ENCODE measurements at regions not wholly inside any gene's neighbourhood (a gene's known extent, or its start where the extent isn't known, plus 50 kb on each side); places are given as distances from the start of the nearest gene placed in this dataset.
A peak's percentile ranks its signal among the peaks of the same experiment; 100 is the strongest.

DNA sequence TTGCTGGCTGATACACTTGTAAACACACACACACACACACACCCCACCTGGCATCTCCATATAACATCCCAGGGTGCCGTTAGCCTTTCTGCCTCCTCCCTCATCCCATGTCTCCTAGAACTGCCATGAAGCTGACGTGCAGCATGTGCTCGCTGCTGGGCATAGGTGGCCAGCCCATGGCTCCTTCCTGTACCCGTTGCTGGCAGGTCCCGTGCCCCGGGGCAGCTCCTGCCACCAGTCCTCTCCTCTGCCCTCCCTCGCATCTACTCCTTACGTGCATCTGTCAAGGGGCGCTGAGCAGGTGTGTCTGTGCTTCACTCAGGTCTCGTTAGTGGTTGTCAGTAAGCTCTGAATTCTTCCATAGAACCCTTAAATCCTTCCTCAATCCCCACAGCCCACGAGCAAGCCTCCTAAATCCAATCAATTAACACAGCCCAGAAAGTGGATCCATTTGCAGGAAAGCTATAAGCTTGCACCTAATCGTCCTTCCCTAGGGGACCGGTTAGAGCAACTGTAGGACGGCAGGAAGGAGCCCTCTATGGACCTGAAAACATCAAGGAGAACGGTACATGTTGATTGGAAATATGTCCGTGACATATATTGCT lies 218.1 kb upstream of the FOXF1 start:
- no peak for DNase-seq (ENCODE audit: low spot score)

- DNase-seq (ENCODE audit: low spot score) = no peak
Measured at GRCh38 chr16:86292942-86293341, 217.4 kb upstream of the FOXF1 start.

- DNase-seq (ENCODE audit: low spot score) = no peak
Measured at GRCh38 chr16:86293906-86294305, 216.4 kb upstream of the FOXF1 start.

DNA sequence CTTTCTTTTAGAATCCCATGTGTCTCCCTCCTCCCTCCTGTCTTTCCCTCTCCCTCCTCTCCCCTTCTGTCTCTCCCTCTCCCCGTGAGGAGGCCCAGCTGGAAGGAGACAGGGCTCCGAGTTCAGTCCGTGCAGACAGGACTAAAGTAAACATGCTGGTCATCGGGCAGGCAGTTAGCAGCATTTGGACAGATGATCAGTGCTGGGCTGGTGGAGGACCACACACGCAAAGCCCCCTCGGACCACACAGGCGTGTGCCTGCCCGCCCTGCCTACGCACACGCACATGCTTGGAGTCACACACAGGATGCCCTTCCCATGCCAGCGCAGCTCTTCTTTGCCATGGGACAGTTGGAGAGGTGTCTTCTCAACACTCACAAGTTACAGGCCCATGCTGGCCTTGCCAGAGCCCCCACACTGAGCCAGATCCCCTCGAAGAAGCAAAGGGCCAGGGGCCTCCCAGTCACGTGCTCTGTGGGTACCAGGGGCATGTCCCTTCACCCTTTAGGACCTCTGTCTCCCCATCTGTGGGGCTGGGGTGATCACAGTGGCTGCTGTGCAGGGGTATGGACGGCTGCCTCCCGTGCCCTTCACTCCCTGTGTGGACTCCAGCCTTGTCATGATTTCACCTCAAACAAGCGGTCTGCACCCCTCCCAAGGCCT lies 215.7 kb upstream of the FOXF1 start:
- DNase-seq (ENCODE audit: low spot score) = no peak

GRCh38 chr16:86296256-86296655 lies 214.1 kb upstream of the FOXF1 start:
- no peak for DNase-seq (ENCODE audit: low spot score)

GRCh38 chr16:86297391-86297790 lies 212.9 kb upstream of the FOXF1 start:
- no peak for DNase-seq (ENCODE audit: low spot score)

DNA sequence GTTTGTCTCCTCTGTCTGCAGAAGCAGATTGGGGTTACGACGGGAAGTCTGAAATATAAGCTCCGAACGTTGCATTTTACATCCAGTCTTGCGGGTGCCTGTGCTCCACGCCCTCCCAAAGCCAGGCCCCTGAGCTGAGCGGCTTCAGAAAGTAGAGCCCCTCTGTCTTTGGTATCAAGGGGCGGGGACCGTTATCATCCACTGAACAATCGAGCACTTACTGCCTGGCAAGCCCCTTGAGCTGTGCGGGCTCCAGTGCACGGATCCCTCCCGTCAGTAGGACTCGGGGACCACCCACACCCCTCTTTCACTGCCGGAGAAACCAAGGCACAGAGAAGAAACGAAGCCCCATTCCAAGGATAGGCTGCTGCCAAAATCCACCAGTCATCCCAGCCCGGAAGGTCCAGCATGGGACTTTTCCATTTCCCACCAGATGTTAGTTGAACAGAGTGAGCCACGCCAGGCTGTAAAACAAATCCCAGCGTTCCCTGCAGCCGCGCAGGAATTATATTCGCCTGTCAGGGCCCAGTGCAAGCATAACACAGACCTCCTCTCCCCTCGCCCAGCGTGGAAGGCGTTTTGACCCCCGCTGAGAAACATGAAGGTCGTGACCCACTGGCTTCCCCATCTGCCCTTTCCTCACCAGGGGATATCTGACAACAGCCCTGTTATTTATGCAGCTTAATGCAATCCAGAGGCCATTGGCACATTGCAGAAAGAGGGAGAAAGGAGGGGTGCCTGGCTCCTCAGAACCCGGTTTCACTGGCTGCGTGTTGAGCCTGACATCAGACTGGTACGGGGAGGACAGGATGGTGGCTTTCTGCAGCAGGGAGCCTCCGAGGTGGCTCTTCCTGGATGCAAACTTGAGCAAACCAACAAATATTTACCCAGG lies 212.2 kb upstream of the FOXF1 start:
- DNase-seq (ENCODE audit: low spot score) = no peak

DNA sequence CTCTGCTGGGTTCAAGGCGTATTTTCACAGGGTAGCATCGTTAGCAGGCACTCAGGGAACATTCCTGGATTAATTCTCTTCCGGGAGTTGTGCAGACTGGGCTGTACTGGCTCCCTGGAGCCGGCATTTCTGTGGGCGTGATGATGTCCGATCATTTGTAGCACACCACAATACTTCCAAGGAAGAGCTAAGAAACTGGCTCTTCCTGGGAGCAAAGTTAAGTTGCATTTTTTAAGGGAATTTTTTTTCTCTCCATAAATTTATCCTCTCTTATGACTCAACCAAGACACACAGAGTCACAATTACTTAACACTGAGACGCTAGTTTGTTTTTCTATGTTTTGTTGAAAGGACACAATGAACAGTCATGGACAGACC lies 211.6 kb upstream of the FOXF1 start:
- DNase-seq (ENCODE audit: low spot score) = no peak

DNA sequence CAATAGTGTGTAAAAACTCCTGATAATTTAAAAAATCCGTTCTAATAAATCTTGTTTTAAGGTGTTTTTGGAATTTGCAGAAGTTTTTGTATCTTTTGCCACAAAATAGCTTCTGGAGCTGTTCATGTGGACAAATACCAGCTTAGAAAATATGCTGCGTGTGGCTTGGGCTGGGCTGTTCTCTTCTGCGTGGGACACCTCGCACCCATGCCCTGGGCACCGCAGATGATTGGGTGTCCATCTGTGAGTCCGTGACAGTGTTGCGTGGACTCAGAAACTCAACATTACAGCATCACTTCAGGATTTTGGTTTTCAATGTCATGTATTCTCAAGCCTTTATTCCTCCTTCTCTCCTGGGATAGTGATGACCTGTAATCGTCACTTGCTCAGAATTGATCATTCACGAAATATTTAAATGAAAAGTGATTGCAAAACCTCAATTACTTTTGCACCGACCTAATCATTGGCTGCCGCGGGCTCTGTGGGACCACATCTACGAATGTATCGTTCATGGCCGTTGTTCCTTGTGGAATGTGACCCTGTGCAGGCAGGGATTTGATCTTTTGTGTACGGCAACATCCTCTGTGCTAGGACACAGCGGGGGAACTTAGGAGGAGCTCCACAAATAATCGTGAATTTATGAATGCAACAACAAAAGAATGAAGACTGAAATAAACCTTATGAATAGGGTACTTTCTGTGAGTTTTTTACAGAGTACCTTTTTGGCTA lies 210.3 kb upstream of the FOXF1 start:
- no peak for DNase-seq (ENCODE audit: low spot score)

DNA sequence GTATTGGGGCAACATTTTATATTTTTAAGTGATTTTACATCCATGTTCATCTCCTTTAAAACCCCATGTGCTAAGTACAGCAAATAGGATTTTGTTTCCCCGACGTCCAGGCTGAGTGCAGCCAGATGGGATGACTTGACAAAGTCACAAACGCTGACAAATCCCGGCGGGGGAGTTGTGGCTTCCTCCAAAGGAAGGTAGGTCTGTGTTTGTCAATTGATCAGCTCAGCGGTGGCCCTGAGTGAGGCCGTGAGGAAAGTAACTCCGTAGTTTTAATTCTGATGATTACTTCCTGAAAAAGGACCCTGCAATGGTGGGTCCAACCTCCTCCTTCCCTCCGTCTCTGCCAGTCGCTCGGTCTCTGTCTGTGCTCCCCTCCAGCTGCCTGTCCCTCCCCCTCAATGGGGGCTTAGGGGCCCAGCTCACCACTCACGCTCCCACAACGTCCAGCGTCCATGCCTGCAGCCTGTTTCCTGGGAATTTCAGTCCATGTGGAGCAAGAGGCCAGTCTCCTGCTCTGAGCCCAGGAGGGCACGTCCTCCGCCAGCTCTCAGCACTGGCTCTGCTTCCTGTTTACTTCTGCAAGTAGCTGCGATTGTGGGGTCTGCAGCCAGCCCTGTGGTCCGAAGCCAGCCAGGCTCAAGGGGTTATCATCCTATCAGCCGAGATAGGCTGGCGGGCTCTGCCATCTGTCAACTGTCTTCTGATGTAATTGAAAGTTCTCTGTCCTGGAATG lies 209.4 kb upstream of the FOXF1 start:
- peak; percentile 57 for DNase-seq (ENCODE audit: low spot score)

DNA sequence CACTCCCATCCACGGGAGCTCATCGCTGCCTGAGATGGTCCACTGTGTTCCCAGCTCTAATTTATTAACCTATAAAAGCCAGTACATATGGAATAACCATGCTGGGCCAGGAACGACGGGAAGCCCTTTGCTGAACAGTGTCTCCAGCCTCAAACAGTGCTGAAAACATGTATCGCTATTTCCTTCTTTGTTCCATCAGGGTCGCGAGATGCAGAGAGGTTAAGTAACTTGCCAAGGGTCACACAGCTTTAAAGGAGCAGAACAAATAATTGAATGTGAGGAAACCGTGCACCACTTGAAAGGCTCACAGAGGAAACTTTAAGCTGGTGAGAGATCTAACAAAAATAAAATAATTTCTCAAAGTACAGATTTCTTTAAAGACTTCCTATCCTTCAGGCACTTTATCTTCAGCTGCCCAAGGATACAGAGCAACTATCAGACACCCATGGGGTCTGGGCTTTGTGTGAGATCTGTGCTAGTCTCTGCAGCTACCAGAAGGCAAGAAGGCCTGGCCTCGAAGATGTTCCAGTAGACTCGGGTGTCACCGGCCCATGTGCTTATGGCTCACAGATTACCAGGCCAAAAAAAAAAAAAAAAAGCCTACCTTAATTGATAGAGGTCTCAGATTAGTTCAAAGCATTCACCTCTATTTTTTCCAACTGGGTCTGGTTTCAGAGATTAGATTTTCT lies 207.8 kb upstream of the FOXF1 start:
- no peak for DNase-seq (ENCODE audit: low spot score)

- no peak for DNase-seq (ENCODE audit: low spot score)
Measured at GRCh38 chr16:86303787-86304678, 206.3 kb upstream of the FOXF1 start.

- no peak for DNase-seq (ENCODE audit: low spot score)
Measured at GRCh38 chr16:86304868-86305267, 205.5 kb upstream of the FOXF1 start.

DNA sequence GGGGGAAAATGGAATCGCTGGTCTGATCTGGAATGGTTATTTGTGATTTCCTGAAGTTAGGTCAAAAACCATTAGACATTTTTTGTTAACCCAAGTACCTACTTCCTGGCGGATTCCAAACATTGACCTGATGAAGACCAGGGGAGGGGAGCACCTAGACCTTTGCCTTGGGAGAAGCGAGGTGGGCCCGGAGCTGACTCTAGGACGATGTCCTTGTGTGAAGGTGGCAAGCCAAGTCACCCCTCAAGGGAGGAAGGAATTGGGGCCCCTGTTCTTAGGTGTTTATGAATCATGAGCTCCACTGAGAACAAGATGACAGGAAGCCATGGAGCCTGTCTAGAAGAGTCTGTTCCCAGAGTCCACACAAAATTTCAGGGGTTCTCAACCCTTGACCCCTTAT lies 204.9 kb upstream of the FOXF1 start:
- no peak for DNase-seq (ENCODE audit: low spot score)

- no peak for DNase-seq (ENCODE audit: low spot score)
Measured at GRCh38 chr16:86306011-86306644, 204.2 kb upstream of the FOXF1 start.

DNA sequence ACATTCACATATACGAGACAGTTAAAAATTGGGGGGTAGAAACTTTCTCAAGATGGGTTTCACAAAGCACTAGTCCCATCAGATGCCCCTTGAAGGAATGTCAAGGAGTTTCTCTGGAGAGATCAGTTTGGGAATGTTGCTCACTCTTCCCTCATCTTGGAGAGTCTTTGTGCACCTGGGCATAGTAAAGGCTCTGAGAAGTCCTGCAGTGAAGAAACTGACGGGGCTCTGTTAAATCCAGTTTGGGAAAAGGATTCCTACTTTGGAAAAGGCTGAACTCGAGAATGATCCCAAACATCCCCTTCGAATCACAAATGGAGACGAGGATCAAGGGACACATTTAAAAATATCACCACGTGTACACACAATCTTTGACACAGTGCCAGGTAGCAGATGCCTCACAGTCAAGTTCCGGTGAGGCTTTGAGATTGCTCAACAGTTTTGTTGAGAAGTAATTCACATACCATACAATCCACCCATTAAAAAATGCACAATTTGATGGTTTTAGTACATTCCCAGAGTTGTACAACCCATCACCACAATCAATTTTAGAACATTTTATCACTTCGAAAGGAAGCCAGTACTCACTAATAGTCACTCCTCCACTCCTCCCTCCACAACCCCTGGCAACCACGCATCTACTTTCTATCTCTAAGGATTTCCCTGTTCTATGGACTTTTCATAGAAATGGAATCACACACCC lies 203.4 kb upstream of the FOXF1 start:
- no peak for DNase-seq (ENCODE audit: low spot score)

- DNase-seq (ENCODE audit: low spot score) = no peak
Measured at GRCh38 chr16:86307514-86307903, 202.8 kb upstream of the FOXF1 start.

- no peak for DNase-seq (ENCODE audit: low spot score)
Measured at GRCh38 chr16:86308514-86308913, 201.8 kb upstream of the FOXF1 start.

DNA sequence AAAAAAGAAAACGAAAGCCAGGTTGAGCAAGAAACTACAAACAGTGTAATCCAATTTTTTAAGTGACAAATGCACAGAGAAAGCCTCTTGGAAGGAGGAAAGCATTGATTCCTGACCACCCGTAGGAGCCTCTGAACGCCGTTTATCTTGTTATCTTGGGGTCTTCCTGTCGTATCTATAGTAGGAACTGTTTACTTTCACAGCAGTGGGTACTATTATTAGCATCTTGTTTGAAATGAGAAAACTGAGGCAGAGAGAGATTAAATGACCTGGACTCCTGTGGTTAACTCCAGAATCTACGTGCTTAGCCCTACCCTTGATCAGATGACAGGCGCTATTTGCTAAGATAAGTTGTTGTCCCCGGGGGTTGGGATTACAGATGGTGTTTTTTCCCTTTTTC lies 196.7 kb upstream of the FOXF1 start:
- no peak for DNase-seq (ENCODE audit: low spot score)
